Tongue (tissue), 1 donor: ENCODE measurements at regions not wholly inside any gene's neighbourhood (a gene's known extent, or its start where the extent isn't known, plus 50 kb on each side); places are given as distances from the start of the nearest gene placed in this dataset.
"Not testable (repeated sequence)": the region's sequence is repeated elsewhere in the genome, so short reads cannot be mapped to it uniquely, and the experiment has no call there.

ENCODE experiments used
- DNase-seq: peaks from one replicate; pipeline ENCODE4 v3.0.0-alpha.2; 2015

DNA sequence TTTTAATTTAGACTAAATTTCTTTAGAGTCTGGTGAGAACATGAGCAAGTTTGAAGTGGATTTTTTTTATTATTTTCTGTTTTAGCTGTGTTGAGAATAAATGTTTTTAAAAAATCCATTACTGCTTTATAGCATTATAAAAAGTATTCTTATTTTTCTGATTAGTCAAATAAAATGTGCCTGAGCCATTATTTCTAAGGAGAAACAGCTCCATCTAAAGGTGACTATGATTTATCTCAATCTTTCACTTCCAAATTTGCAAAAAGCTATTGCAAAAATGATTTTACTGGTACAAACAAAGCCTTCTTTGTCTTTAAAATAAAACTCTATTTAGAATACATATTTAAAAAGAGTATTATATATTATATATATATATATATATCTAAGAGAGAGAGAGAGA lies 959.2 kb downstream of the FAM133A start:
- DNase-seq = no peak

DNA sequence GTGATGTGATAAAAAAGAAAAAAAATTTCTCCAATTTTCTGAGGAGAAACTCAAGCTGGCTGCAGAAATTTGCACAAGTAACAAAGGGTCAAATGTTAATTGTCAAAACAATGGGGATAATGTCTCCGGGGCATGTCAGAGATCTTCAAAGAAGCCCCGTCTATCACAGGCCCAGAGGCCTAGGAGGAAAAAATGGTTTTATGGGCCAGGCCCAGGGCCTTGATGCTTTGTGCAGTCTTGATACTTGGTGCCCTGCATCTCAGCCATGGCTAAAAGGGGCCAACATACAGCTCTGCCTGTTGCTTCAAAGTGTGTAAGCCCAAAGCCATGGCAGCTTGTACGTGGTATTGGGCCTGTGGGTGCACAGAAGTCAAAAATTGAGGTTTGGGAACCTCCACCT lies 961.0 kb downstream of the FAM133A start:
- no peak for DNase-seq

DNA sequence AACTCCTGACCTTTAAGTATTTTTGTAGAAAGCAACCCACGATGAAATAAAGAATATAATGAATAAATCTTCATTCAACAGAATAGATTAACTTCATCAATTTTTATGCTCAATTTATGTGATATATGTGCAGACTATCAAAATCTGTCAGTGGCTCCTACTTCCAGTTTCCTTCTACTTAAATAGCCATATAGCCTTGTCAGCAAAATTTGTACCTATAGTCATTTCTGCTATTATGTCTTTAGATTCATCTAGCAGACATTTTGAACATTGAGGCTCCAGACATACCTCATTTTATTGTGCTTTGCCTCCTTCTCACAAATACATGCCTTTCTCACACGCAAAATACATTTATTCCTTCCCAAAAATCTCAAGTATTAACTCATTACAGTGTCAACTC lies 971.7 kb downstream of the FAM133A start:
- DNase-seq = no peak

DNA sequence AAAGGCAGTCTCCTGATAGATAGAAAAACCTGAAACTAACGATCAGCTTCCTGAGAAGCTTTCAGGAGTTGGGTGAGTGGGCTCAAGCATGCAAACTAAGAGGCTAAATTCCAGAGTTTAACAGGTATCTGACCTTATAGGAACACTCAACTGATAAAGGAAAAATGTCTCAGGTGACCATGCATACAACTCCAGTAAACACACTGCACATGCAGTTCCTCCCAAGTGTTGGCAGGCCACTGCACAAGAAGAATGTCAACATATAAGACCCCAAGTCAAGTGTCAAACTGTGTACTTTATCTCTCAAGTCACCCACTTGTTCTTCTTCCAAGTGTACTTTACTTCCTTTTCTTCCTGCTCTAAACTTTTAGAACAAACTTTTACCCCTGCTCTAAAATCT lies 981.2 kb downstream of the FAM133A start:
- DNase-seq = no peak

DNA sequence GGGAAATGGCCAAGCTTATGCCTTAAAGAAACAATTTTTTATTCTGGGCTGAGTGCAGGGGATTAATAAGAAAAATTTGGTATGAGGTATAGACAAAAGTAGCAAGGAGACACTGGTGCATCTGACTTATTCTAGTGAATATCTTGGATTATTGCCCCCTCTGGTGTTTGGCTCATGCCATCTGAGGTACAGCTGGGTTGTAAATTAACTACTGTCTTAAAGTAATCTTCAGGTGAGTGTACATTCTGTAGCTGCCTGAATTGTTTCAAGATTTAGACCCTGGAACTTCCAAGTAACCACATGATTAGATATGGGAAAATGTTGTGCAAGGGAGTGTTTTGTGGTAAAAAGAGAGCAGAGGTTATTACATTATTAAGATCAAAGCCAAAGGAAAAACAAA lies 988.7 kb downstream of the FAM133A start:
- no peak for DNase-seq

DNA sequence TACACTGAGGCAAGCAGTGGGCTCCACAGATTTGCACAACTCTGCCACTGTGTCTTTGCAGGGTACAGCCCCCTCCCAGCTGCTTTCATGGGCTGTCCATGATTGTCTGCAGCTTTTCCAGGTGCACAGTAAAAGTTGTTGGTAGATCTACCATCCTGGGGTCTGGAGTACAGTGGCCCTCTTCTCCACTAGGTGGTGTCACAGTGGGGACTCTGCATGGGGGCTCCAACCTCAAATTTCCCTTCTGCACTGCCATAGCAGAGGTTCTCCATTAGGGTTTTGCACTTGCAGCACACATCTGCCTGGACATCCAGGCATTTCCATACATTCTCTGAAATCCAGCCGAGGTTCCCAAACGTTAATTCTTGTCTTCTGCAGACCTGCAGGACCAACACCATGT lies 1002.3 kb downstream of the FAM133A start:
- no peak for DNase-seq

DNA sequence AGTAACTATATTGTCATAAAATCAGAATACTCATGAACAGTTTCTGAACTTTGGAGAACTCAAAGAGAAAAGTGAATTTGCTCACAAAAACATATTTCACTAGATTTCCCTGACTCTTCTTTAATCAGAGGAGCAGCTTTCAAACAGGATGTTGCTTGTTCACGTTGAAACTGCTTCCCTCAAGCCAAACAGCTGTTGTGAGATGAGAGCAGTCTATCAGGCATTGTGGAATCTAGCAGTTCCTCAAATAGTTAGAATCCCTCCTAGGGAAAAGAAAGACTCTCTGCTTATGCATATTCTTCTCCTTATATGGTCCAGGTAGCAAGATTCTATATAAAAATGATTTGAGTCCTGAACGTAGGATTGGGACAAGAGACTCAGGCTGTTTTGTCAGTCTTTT lies 1012.1 kb downstream of the FAM133A start:
- DNase-seq = peak; percentile 65

DNA sequence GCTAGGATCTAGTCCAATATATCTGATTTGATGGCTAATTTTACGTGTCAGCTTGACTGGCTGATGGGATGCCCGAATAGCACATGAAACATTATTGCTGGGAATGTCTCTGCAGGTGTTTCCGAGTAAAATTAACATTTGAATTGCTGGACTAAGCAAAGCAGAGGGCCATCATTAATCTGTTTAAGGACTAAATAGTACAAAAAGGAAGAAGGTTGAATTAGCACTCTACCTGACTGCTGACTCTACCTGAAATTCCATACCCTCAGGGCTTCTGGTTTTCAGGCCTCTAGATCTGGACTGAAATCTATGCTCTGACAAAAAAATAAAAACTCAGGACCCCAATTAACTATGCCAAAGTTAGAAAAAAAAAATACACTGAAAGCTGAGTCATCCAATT lies 1021.9 kb downstream of the FAM133A start:
- DNase-seq = no peak

DNA sequence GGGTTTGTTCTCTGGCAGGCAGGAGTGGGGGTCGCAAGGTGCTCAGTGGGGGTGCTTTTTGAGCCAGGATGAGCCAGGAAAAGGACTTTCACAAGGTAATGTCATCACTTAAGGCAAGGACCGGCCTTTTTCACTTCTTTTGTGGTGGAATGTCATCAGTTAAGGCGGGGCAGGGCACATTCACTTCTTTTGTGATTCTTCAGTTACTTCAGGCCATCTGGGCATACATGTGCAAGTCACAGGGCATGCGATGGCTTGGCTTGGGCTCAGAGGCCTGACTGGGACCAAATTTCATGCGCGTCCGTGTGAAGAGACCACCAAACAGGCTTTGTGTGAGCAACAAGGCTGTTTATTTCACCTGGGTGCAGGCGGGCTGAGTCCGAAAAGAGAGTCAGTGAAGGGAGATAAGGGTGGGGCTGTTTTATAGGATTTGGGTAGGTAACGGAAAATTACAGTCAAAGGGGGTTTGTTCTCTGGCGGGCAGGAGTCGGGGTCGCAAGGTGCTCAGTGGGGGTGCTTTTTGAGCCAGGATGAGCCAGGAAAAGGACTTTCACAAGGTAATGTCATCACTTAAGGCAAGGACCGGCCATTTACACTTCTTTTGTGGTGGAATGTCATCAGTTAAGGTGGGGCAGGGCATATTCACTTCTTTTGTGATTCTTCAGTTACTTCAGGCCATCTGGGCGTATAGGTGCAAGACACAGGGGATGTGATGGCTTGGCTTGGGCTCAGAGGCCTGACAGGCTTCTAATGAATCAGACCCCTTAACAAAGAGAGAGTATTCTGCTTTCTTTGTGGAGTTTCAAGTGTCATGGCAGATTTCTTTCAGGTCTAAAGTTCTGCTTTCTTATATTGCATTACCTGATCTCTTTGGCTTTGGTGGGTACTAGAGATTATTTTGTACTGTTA lies 1030.6 kb downstream of the FAM133A start:
- not testable (repeated sequence) for DNase-seq

DNA sequence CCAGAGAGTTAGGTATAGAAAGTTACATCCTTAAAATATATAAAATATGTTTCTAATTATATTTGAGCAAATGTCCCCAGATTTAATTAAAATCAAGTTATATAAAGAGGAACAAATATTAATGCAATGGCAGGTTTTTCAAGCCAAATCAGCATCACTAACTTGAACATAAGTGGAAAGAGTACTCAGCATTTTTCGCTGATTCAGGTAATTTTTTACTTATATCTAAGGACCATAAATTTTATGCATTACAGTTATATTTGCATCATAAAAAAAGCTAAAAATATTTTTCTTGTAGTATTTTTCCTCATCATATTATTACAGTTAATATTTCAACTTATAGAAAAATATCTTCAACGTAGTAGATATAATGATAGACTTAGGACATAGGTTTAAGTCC lies 1047.4 kb downstream of the FAM133A start:
- no peak for DNase-seq

DNA sequence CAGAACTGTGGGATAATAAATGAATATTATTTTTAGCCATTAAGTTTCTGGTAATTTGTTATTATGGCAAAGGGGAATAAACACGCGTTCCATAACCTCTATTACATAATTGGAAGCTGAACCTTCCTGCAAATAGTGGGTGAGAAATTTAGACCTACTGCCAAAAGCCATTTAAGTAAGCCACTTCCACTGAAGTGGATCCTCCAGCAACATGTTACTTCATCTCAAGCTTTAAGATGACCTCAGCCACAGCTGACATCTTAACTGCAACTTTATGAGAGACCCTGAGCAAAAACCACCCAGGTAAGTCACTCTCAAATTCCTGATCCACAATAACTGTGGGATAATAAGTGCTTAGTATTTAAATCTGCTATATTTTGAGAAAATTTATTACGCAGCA lies 1048.6 kb downstream of the FAM133A start:
- no peak for DNase-seq

DNA sequence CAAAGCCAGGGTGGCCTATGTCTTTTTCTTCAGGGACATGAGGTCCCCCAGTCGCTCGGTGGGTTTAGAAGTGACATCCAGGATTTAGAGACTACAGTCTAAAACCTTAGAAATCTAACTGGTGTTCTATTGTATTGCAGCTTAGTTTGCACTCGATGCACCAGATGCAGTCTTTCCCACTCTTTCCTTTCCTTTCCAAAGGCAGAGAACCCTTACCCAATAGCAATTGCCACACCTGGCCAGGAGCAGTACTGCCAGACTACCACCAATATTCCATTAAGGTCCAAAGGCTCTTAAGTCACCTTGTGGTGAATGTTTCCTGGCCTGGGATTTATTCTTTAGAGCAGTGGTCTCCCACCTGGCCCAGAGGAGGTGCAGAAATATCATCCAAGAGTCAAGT lies 1068.8 kb downstream of the FAM133A start:
- no peak for DNase-seq

DNA sequence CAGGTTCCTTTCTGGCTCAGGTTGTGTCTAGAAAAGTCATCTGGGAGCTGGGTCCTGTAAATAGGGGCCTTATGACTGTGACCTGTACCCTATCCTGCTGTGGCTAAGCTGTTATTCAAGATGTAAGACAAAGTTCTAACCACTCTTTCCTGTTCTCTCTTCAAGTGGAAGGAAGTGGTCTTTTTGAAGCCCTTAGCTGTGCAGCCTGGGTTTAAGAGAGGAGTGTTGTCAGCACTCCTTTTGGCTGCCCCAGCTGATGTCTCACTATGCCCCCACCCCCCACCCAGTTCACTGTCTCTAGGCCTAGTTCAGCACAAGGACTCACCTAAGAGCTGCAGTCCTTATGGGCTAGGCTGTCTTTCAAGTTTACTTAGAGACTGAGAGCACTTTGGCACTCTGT lies 1069.5 kb downstream of the FAM133A start:
- DNase-seq = no peak

DNA sequence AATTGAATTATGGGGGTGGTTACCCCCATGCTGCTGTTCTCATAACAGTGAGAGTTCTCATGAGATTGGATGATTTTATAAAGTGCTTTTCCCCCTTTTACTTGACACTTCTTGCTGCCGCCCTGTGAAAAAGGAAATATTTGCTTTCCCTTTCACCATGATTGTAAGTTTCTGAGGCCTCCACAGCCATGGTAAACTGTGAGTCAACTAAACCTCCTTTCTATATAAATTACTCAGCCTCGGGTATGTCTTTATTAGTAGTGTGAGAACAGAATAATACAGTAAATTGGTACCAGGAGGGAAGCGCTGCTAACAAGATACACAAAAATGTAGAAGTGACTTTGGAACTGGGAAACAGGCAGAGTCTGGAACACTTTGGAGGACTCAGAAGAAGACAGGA lies 1070.8 kb downstream of the FAM133A start:
- no peak for DNase-seq

DNA sequence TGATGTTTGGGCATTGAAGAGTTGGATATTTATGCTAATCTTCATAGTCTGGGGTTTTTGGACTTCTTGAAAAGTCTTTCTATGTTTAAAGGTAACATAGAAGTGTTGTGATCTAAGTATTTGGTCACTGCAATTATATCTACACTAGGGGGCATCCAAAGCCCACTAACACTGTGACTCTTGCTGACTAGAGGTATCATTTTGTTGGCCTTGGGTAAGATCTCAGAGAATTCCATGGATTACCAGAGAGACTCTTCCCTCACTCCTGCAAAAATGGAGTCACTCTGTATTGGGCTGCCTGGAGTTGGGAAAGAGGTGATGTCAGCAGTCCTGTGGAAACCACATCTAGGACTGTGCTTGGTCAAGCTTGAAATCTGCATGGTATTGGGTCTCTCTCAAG lies 1077.6 kb downstream of the FAM133A start:
- DNase-seq = no peak

DNA sequence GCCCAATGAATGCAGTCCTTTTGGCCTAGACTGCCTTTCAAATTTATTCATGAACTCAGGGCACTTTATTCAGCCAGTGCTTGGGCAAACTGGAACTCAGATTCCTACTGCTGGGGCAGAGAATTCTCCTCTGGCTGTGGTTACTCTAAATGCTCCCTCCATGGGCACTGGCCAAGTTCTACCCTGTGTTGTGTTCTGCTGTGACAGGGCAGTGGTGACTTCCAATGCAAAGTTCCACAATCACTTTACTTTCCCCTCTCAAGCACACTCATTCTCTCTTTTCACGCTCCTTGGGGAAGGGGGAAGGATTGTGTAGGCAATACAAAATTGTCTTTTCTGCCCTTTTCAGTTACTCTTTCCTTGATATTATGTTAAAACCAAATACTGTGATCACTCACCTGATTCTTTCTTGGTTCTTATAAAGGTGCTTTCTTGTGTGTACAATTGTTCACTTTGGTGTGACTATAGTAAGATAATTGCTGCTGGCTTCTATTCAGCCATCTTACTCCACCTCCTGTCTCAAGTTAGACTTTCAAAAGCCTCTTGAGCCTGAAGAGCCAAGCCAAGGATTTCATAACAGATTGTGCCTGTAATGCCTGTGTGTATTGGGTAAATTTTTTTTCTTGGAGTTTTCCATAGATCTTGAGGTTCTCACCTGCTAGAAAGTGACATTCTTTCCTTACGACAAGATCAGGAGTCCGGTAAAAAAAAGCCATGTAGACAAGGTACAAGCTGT lies 1078.6 kb downstream of the FAM133A start:
- no peak for DNase-seq

DNA sequence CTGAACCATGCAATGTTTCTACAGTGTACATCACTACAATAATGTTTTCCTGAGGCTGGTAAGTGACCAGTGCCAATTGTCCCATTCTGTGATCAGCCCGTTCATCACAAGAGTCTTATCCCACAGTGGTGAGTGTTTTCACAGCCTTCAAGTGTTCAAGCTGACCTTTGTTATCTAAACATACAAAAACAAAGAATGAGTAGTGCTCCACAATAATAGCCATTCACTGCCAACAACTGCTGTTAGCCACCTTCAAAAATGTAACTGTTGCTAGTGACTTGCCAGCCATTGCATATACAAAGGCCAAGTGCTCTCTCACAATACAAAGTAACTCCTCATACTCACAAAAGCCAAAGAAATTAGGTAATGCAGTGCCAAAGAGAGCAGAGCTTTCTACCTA lies 1084.1 kb downstream of the FAM133A start:
- no peak for DNase-seq

DNA sequence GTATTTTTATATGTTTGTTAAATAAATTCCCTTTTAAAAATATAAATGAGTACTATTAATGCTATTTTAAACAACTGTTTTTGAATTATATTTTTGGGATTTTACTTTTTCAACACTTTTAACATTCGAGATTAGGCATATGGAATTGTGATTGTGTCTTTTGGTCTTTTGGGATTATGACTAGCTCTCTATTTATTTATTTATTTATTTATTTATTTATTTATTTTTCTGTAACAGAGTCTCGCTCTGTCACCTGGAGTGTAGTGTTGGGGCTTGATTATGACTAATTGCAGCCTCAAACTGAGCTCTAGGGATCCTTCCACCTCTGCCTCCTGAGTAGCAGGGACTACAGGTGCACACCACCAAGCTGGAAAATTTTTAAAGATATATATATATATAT lies 1101.6 kb downstream of the FAM133A start:
- DNase-seq = no peak

DNA sequence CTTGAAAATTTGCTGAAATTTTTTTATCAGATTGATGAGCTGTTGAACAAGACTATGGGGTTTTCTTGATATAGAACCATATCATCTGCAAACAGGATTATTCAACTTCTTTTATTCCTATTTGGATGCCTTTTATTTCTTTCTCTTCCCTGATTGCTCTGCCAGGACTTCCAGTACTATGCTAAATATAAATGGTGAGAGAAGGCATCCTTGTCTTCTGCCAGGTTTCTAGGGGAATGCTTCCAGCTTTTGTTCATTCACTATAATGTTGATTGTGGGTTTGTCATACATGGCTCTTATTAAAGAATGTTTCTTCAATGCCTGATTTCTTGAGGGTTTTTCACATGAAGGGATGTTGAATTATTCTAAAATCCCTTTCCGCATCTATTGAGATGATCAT lies 1139.5 kb downstream of the FAM133A start:
- DNase-seq = no peak

DNA sequence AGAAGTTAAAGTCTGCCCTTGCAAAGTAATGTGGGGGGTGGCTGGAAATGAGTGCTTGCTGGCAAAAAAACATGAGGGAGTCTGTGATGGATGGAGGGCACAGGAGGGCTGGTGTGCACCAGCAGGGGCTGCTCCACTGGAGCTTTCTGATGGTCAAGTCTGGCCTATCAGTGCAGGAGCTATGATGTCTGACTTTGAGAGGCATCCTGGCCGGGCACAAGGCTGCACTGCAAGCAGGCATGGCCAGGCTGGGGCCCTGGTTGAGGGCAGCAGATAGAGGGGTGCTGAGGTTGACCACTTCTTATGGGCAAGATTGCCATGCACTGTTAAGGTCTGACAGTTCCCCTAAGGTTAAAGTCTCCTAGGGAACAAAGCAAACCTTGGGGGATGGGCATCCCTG lies 1140.2 kb downstream of the FAM133A start:
- DNase-seq = no peak

DNA sequence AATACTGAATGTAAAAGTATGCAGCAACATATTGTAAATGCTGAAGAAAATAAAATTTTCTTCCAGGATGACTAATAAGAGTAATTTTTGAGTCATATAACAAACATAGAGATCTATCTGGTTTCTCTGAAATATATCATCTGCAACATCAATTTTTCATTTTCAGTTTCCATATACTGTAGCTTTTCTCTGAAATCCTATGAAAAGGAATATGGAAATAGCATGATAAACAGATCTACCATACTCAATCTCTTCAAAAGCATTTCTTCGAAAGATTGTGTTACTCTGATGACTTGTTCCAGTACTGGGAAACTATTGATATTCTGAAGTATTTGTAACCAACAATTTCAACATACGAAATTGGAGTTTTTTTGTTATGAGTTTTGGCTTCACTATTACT lies 1156.7 kb downstream of the FAM133A start:
- DNase-seq = no peak

DNA sequence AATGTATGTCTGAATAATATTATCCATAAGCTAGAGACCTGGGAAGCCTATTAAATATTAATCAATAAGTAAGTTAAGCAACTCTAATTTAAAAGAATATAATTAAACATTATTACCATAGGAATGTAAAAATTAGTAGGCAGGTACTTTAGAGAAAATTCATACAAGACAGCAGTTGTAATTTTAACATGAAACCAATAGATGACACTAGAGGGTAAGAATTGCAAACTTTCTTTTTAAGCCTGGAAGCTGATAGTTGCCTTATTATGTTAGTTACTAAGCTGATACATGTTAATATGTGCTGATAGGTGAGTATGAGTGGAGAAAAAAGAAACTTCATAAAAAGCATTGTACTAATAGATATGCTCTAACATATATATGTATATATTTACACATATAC lies 1157.4 kb downstream of the FAM133A start:
- DNase-seq = peak; percentile 3

DNA sequence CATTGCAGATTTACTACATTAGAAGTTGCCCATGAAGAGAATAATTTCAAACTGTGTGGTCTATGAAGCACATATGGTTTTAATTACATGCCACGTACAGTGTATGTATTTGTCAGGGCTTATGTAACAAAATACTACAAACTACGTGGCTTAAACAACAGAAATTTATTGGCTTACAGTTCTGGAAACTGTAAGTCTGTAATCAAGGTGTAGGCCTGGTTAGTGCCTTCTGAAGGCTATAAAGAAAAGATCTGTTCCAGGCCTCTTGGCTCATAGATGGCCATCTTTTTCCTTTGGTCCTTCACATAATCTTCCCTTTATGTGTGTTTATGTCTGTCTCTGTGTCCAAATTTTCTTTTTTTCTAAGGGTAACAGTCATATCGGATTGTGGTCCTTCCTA lies 1160.2 kb downstream of the FAM133A start:
- DNase-seq = peak; percentile 0

DNA sequence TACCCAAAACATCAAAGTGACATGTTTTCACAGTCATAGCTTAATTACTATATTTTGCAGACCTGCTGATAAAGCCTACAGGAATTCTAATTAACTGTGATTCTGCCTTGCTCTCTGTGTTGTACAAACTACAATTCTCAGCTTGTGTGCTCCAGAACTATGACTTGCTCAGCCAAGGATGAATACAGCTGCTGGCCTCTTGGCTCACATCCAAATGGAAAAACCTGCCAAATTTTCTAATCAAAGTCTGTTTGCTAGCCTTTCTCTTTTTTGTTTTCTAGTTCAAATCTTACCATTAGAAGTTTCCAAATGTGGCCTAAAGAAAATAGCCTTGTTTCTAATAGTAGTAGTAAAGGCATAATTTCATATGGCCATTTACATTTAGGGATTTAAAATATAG lies 1176.8 kb downstream of the FAM133A start:
- peak; percentile 67 for DNase-seq
